ENCODE measurements at regions not wholly inside any gene's neighbourhood (a gene's known extent, or its start where the extent isn't known, plus 50 kb on each side); places are given as distances from the start of the nearest gene placed in this dataset.

- TF ChIP-seq ZNF335 (tag by site-specific recombination; conservative IDR thresholded peaks at IDR 0.05) (no peak), ZNF48 (tag by site-specific recombination; IDR thresholded peaks at IDR 0.05) (no peak), ZNF391 (tag by site-specific recombination; IDR thresholded peaks at IDR 0.05; ENCODE audit: borderline replicate concordance, low read depth) (no peak), ZNF843 (tag by site-specific recombination; IDR thresholded peaks at IDR 0.05) (no peak), ZNF548 (tag by site-specific recombination; IDR thresholded peaks at IDR 0.05) (no peak), ZNF792 (tag by site-specific recombination; IDR thresholded peaks at IDR 0.05) (no peak), RBAK (tag by site-specific recombination; IDR thresholded peaks at IDR 0.05) (no peak), ZNF10 (tag by site-specific recombination; IDR thresholded peaks at IDR 0.05) (no peak), ZNF623 (tag by site-specific recombination; IDR thresholded peaks at IDR 0.05) (no peak), ZNF664 (tag by site-specific recombination; IDR thresholded peaks at IDR 0.05) (no peak), ZNF114 (tag by site-specific recombination; IDR thresholded peaks at IDR 0.05) (no peak)
- H3K27ac ChIP-seq (ENCODE audit: extremely low read depth, low read depth, low read length) = no peak overlapping the region
- POLR2A ChIA-PET = no interaction called here
- H3K4me3 ChIP-seq (ENCODE audit: low read depth, low read length) = no peak overlapping the region
- CTCF ChIA-PET = no interaction called here
- no peaks in the 10 kb centered on the region for H3K36me3 ChIP-seq (ENCODE audit: control insufficient read depth in 2 of 2, insufficient read depth in 1 of 2, low read length in 2 of 2)
- no peaks in the 10 kb centered on the region for H3K4me1 ChIP-seq (ENCODE audit: control insufficient read depth, insufficient read depth, low read length)
- no peaks in the 10 kb centered on the region for H3K9me3 ChIP-seq (ENCODE audit: control insufficient read depth, insufficient read depth, low read depth, low read length)
These were observed 1255.4 kb downstream of the LRFN5 start for GRCh38 chr14:42862114-42862513.

- Histone ChIP-seq H3K4me3 (ENCODE audit: low read depth, low read length) (no peak overlapping the region), H3K9me3 (ENCODE audit: control insufficient read depth, insufficient read depth, low read depth, low read length) (no peaks in the 10 kb centered on the region), H3K27ac (ENCODE audit: extremely low read depth, low read depth, low read length) (no peak overlapping the region), H3K4me1 (ENCODE audit: control insufficient read depth, insufficient read depth, low read length) (no peaks in the 10 kb centered on the region), H3K36me3 (ENCODE audit: control insufficient read depth in 2 of 2, insufficient read depth in 1 of 2, low read length in 2 of 2) (no peaks in the 10 kb centered on the region)
- ChIA-PET POLR2A (no interaction called here), CTCF (no interaction called here)
- TF ChIP-seq ZNF664 (tag by site-specific recombination; IDR thresholded peaks at IDR 0.05) (no peak), ZNF140 (tag by site-specific recombination; IDR thresholded peaks at IDR 0.05) (no peak), ZNF513 (tag by site-specific recombination; IDR thresholded peaks at IDR 0.05) (no peak), ZNF571 (tag by site-specific recombination; IDR thresholded peaks at IDR 0.05) (no peak), ZNF548 (tag by site-specific recombination; IDR thresholded peaks at IDR 0.05) (no peak), ZNF248 (tag by site-specific recombination; IDR thresholded peaks at IDR 0.05) (no peak), ZNF658 (tag by site-specific recombination; IDR thresholded peaks at IDR 0.05) (no peak)
These were observed 1253.7 kb downstream of the LRFN5 start for GRCh38 chr14:42860371-42860770.

- H3K27ac ChIP-seq (ENCODE audit: extremely low read depth, low read depth, low read length) = no peak overlapping the region
- no peak for TF ChIP-seq ZNF521 (tag by site-specific recombination; IDR thresholded peaks at IDR 0.05)
- TF ChIP-seq ZBTB6 (tag by site-specific recombination; IDR thresholded peaks at IDR 0.05) = no peak
- no peak for TF ChIP-seq ZNF280C (tag by site-specific recombination; IDR thresholded peaks at IDR 0.05)
- no peak for TF ChIP-seq ZNF423 (tag by site-specific recombination; IDR thresholded peaks at IDR 0.05)
- TF ChIP-seq ZNF777 (tag by site-specific recombination; IDR thresholded peaks at IDR 0.05; ENCODE audit: borderline replicate concordance) = no peak
- no peak for TF ChIP-seq ZNF692 (tag by site-specific recombination; IDR thresholded peaks at IDR 0.05)
- TF ChIP-seq KLF1 (tag by site-specific recombination; IDR thresholded peaks at IDR 0.05) = no peak
- no peak for TF ChIP-seq ZNF138 (tag by site-specific recombination; IDR thresholded peaks at IDR 0.05; ENCODE audit: borderline replicate concordance)
- ChIA-PET POLR2A (no interaction called here), CTCF (interaction anchor here (0.7 kb wide), 1 partner anchor 11 kb away, joined by 4 read pairs; no protein-coding TSS in a partner anchor)
- H3K4me1 ChIP-seq (ENCODE audit: control insufficient read depth, insufficient read depth, low read length) = no peaks in the 10 kb centered on the region
- no peaks in the 10 kb centered on the region for H3K36me3 ChIP-seq (ENCODE audit: control insufficient read depth in 2 of 2, insufficient read depth in 1 of 2, low read length in 2 of 2)
- H3K4me3 ChIP-seq (ENCODE audit: low read depth, low read length) = no peak overlapping the region
- H3K9me3 ChIP-seq (ENCODE audit: control insufficient read depth, insufficient read depth, low read depth, low read length) = no peaks in the 10 kb centered on the region
These were observed 1249.4 kb downstream of the LRFN5 start for GRCh38 chr14:42856106-42856505.

Data from HEK293 (cell line).